ENCODE measurements at regions not wholly inside any gene's neighbourhood (a gene's known extent, or its start where the extent isn't known, plus 50 kb on each side); places are given as distances from the start of the nearest gene placed in this dataset.

- no peak overlapping the region for H3K4me3 ChIP-seq (ENCODE audit: low read length)
- no peak for DNase-seq (ENCODE audit: low read depth)
- no peak for TF ChIP-seq CTCF (IDR thresholded peaks at IDR 0.05; ENCODE audit: insufficient read depth, low read depth, low read length, missing control alignments)
These were observed 95.1 kb upstream of the GPC1 start for GRCh38 chr2:240340361-240340761.

DNA sequence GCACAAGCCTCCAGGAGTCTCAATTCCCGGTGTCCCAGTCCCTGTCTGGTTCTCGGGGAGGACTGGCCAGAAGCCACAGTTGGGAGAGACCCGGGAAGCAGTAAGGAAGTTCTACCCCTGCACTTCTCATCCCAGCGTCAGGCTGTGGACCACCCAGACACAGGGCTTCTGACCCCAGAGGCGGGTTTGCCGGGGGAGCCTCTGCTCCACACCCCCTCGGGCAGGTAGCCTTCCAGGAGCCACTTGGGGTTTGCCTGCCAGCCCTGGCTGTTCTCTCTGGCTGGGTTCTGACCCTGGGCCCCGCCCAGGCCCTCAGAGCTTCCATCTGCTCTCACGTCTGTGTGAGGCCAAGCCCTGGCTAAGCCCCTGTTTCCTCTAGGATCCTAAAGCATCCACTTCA lies 94.4 kb upstream of the GPC1 start:
- TF ChIP-seq CTCF (IDR thresholded peaks at IDR 0.05; ENCODE audit: insufficient read depth, low read depth, low read length, missing control alignments), result no peak
- no peak for DNase-seq (ENCODE audit: low read depth)
- H3K4me3 ChIP-seq (ENCODE audit: low read length), result no peak overlapping the region

GRCh38 chr2:240343548-240343947 lies 91.9 kb upstream of the GPC1 start:
- TF ChIP-seq CTCF (IDR thresholded peaks at IDR 0.05; ENCODE audit: insufficient read depth, low read depth, low read length, missing control alignments), result no peak
- no peak for DNase-seq (ENCODE audit: low read depth)
- H3K4me3 ChIP-seq (ENCODE audit: low read length), result no peak overlapping the region

DNA sequence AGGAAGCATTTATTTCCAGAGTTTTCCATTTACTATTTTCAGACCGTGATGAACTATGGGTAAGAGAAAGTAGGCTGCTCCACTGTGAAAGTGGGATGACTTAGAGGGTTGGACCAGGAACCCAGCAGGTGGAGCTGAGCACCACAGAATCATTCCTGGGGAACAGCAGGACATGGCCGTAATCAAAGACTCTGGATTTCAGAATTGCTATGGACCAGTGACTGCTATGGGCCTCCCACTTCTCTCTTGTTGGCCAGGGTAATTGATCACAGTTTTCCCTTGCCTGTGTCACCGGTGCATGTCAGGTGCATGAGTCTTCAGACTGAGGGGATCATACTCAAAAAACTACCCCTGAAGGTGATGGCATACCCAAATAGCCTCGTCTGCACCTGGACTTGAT lies 90.6 kb upstream of the GPC1 start:
- no peak for TF ChIP-seq CTCF (IDR thresholded peaks at IDR 0.05; ENCODE audit: insufficient read depth, low read depth, low read length, missing control alignments)
- peak; percentile 23 for DNase-seq (ENCODE audit: low read depth)
- H3K4me3 ChIP-seq (ENCODE audit: low read length), result no peak overlapping the region

DNA sequence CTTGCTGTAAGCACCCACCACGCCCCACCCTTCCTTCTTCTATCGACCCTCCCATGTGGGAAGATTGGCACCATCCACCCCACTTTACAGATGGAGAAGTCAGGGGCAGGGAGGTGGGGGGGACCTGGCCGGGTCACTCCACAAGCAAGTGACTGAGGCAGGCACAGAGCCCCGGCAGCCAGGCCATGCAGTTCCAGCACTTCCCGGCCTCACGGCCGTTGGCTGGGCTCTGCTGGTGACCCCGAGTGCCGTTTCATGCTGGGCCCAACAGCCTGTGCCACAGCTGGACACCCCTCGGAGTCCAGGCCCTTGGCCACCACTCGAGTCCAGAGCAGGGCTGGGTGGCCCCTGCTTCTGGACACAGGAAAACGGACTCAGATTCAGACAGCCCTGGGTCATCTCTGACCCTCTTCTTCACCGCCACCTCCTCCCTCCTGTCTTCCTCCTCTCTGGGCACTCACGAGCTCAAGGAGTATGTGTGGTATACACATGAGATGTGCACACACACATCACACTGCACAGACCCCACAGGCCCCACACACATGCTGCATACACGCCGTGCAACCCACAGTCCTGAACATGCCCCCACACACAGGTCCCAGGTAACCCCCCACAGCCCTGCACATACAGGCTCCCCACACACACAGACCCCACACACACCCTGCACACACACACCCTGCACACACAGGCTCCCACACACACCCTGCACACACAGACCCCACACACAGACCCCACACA lies 89.3 kb upstream of the GPC1 start:
- no peak for DNase-seq (ENCODE audit: low read depth)
- H3K4me3 ChIP-seq (ENCODE audit: low read length), result no peak overlapping the region
- no peak for TF ChIP-seq CTCF (IDR thresholded peaks at IDR 0.05; ENCODE audit: insufficient read depth, low read depth, low read length, missing control alignments)

DNA sequence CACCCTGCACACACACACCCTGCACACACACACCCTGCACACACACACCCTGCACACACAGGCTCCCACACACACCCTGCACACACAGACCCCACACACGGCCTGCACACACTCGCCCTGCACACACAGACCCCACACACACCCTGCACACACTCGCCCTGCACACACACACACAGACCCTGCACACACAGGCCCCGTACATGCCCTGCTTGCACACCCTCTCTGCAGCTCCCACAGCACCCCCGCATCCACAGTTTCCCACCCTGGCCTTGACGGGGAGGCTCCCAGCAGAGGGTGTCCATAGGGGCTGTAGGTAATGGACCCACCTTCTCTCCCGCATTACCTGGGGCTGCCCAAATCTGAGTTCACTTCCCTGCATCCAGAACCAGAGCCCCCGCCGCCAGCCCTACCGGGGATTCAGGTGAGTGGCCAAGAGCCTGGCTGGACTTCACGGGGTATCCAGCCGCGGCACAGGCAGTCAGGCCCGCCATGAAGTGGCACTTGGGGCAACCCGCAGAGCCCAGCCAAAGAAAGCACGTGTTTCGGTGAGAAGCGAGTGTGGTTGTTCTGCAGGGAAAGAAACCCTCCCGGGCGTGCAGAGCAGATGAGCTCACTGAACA lies 88.6 kb upstream of the GPC1 start:
- TF ChIP-seq CTCF (IDR thresholded peaks at IDR 0.05; ENCODE audit: insufficient read depth, low read depth, low read length, missing control alignments), result no peak
- no peak overlapping the region for H3K4me3 ChIP-seq (ENCODE audit: low read length)
- no peak for DNase-seq (ENCODE audit: low read depth)

Measured in epithelial cell of esophagus (primary cell).